Tibial nerve (tissue), 4 donors: ENCODE measurements at regions not wholly inside any gene's neighbourhood (a gene's known extent, or its start where the extent isn't known, plus 50 kb on each side); places are given as distances from the start of the nearest gene placed in this dataset.

Experiments used
- DNase-seq, 2 donors: peaks; one replicate each; pipeline ENCODE4 v3.0.0-alpha.2; 2019; ENCODE audit warnings: low spot score in 2 of 2
- H3K27ac ChIP-seq, 4 donors: fragments of 200-600 bp; sonication (generic) in 3 of 4; one replicate each; pipeline ENCODE4 v1.5.1; 2017 to 2019; ENCODE audit warnings: mild to moderate bottlenecking in 1 of 4
- H3K27me3 ChIP-seq, 2 donors: fragments of 200-600 bp; sonication (generic) in 1 of 2; one replicate each; pipeline versions ENCODE4 v1.5.1 to v1.6.0; 2017 to 2019
- H3K36me3 ChIP-seq, 3 donors: fragments of 200-600 bp; sonication (generic); one replicate each; pipeline ENCODE4 v1.5.1; 2018 to 2019
- H3K4me1 ChIP-seq, 4 donors: fragments of 200-600 bp; sonication (generic) in 3 of 4; one replicate each; pipeline ENCODE4 v1.5.1; 2017 to 2019
- H3K4me3 ChIP-seq, 4 donors: fragments of 200-600 bp; sonication (generic) in 3 of 4; one replicate each; pipeline ENCODE4 v1.5.1; 2017 to 2019; ENCODE audit warnings: mild to moderate bottlenecking in 1 of 4, moderate library complexity in 1 of 4
- H3K9me3 ChIP-seq, 4 donors: fragments of 200-600 bp; sonication (generic) in 3 of 4; one replicate each; pipeline ENCODE4 v1.5.1; 2017 to 2019
- CTCF ChIP-seq, 5 experiments: fragments of 200-600 bp in 3 of 5; fragments of 450-650 bp in 2 of 5; sonication (generic) in 3 of 5; IDR thresholded peaks; one replicate each; pipeline ENCODE4 v1.5.1; 2016 to 2019; ENCODE audit warnings: antibody characterized with exemption in 5 of 5, mild to moderate bottlenecking in 3 of 5, moderate library complexity in 2 of 5
- EP300 ChIP-seq, 2 donors: sonication (generic); formaldehyde crosslinking; IDR thresholded peaks; one replicate each; pipeline ENCODE4 v1.6.1; 2017; ENCODE audit warnings: antibody characterized with exemption in 2 of 2, mild to moderate bottlenecking in 1 of 2
- POLR2A ChIP-seq, 2 donors: fragments of 450-650 bp; IDR thresholded peaks; one replicate each; pipeline ENCODE4 v1.6.1; 2017; ENCODE audit warnings: antibody characterized with exemption in 2 of 2, mild to moderate bottlenecking in 2 of 2, moderate library complexity in 2 of 2
- WGBS, 2 donors: methylation state at CpG; one replicate each; pipeline ENCODE4 v1.1.5; 2018; 5-methylcytosine and 5-hydroxymethylcytosine counted together

- H3K27ac ChIP-seq = no peak overlapping the region
- WGBS, 2 donors = 66 to 75% methylated on average over 9 of the region's 9 CpGs
- no peak for DNase-seq
These were observed 304.4 kb downstream of the DHX15 start for GRCh38 chr4:24279911-24280375.

GRCh38 chr4:24279469-24279868 is 304.9 kb downstream of the DHX15 start:
- Histone ChIP-seq H3K4me3 (no peak overlapping the region), H3K27me3 (no peaks in the 10 kb centered on the region), H3K36me3 (no peaks in the 10 kb centered on the region), H3K9me3 (no peaks in the 10 kb centered on the region), H3K27ac (no peak overlapping the region), H3K4me1 (no peaks in the 10 kb centered on the region)
- WGBS, 2 donors = 66 to 68% methylated on average over 8 of the region's 8 CpGs
- TF ChIP-seq EP300 (IDR thresholded peaks at IDR 0.05) = no peak
- no peak for TF ChIP-seq POLR2A (IDR thresholded peaks at IDR 0.05)
- TF ChIP-seq CTCF (IDR thresholded peaks at IDR 0.05) = no peak
- DNase-seq = no peak

More at GRCh38 chr4:24279911-24280375, 304.4 kb downstream of the DHX15 start:
- Histone ChIP-seq H3K4me3 (no peak overlapping the region), H3K4me1 (no peaks in the 10 kb centered on the region), H3K9me3 (no peaks in the 10 kb centered on the region), H3K36me3 (no peaks in the 10 kb centered on the region), H3K27me3 (no peaks in the 10 kb centered on the region)
- no peak for TF ChIP-seq POLR2A (IDR thresholded peaks at IDR 0.05)
- TF ChIP-seq EP300 (IDR thresholded peaks at IDR 0.05) = no peak

- no peaks in the 10 kb centered on the region for H3K4me1 ChIP-seq
- H3K27me3 ChIP-seq = no peaks in the 10 kb centered on the region
- H3K4me3 ChIP-seq = no peak overlapping the region
- TF ChIP-seq POLR2A (IDR thresholded peaks at IDR 0.05) (no peak), CTCF (IDR thresholded peaks at IDR 0.05) (no peak), EP300 (IDR thresholded peaks at IDR 0.05) (no peak)
- DNase-seq = no peak
- no peaks in the 10 kb centered on the region for H3K9me3 ChIP-seq
- WGBS, 2 donors = 13 to 25% methylated on average over 4 of the region's 4 CpGs
- no peak overlapping the region for H3K27ac ChIP-seq
- no peaks in the 10 kb centered on the region for H3K36me3 ChIP-seq
These were observed 305.7 kb downstream of the DHX15 start for GRCh38 chr4:24278693-24279092.

GRCh38 chr4:24274381-24274941 is 309.9 kb downstream of the DHX15 start:
- Histone ChIP-seq H3K4me3 (no peak overlapping the region), H3K27ac (no peak overlapping the region), H3K4me1 (no peaks in the 10 kb centered on the region), H3K9me3 (no peaks in the 10 kb centered on the region), H3K27me3 (no peaks in the 10 kb centered on the region), H3K36me3 (no peaks in the 10 kb centered on the region)
- DNase-seq = no peak
- 87 to 91% methylated on average over 3 of the region's 3 CpGs for WGBS, 2 donors
- no peak for TF ChIP-seq CTCF (IDR thresholded peaks at IDR 0.05)
- no peak for TF ChIP-seq POLR2A (IDR thresholded peaks at IDR 0.05)
- no peak for TF ChIP-seq EP300 (IDR thresholded peaks at IDR 0.05)

- 55 to 73% methylated on average over 4 of the region's 4 CpGs for WGBS, 2 donors
These were observed 311.2 kb downstream of the DHX15 start for GRCh38 chr4:24273136-24273535.

More at GRCh38 chr4:24273136-24273535, 311.2 kb downstream of the DHX15 start:
- H3K4me1 ChIP-seq = no peaks in the 10 kb centered on the region
- no peaks in the 10 kb centered on the region for H3K9me3 ChIP-seq
- H3K36me3 ChIP-seq = no peaks in the 10 kb centered on the region
- H3K27me3 ChIP-seq = no peaks in the 10 kb centered on the region
- no peak overlapping the region for H3K4me3 ChIP-seq
- TF ChIP-seq CTCF (IDR thresholded peaks at IDR 0.05) = no peak
- no peak for TF ChIP-seq EP300 (IDR thresholded peaks at IDR 0.05)
- no peak for TF ChIP-seq POLR2A (IDR thresholded peaks at IDR 0.05)
- DNase-seq = no peak
- H3K27ac ChIP-seq = no peak overlapping the region
